ENCODE measurements at regions not wholly inside any gene's neighbourhood (a gene's known extent, or its start where the extent isn't known, plus 50 kb on each side); places are given as distances from the start of the nearest gene placed in this dataset.

- TF ChIP-seq POLR2A (IDR thresholded peaks at IDR 0.05) = no peak
- TF ChIP-seq CTCF (IDR thresholded peaks at IDR 0.05) = no peak
Measured at GRCh38 chr1:5265438-5266075, 611.1 kb downstream of the AJAP1 start.

Data from breast epithelium (tissue), 3 donors.